ENCODE measurements at regions not wholly inside any gene's neighbourhood (a gene's known extent, or its start where the extent isn't known, plus 50 kb on each side); places are given as distances from the start of the nearest gene placed in this dataset.

- Histone ChIP-seq H3K27ac (ENCODE audit: low read depth, low read length, poor library complexity, severe bottlenecking) (no peak overlapping the region), H3K36me3 (ENCODE audit: insufficient read depth, low read length) (no peaks in the 10 kb centered on the region), H3F3A (ENCODE audit: insufficient read depth, low read length) (no peaks in the 10 kb centered on the region), H3K9me2 (ENCODE audit: low read depth, low read length) (no peaks in the 10 kb centered on the region), H2AFZ (ENCODE audit: low read length) (no peak overlapping the region), H3K9ac (ENCODE audit: low read length) (no peak overlapping the region), H3K79me2 (ENCODE audit: insufficient read depth, low read length) (no peaks in the 10 kb centered on the region), H3K4me2 (ENCODE audit: low read length) (no peak overlapping the region), H3K9me3 (ENCODE audit: low read length) (no peaks in the 10 kb centered on the region), H3K4me3 (ENCODE audit: low read depth, low read length, poor library complexity, severe bottlenecking) (no peak overlapping the region), H4K20me1 (ENCODE audit: insufficient read depth, low read length) (no peaks in the 10 kb centered on the region), H3K4me1 (ENCODE audit: insufficient read depth, low read length, severe bottlenecking) (no peaks in the 10 kb centered on the region), H3K27me3 (ENCODE audit: insufficient read depth, low read length) (no peaks in the 10 kb centered on the region)
- no peak for TF ChIP-seq CTCF (IDR thresholded peaks at IDR 0.05; ENCODE audit: low read length)
- no peak for TF ChIP-seq EZH2 (IDR thresholded peaks at IDR 0.05; ENCODE audit: borderline replicate concordance, low read length)
Observed at GRCh38 chr1:47644212-47644573, 206.3 kb downstream of the FOXD2 start.

- no peaks in the 10 kb centered on the region for H3K9me2 ChIP-seq (ENCODE audit: low read depth, low read length)
- H3K9me3 ChIP-seq (ENCODE audit: low read length), result no peaks in the 10 kb centered on the region
- no peaks in the 10 kb centered on the region for H3F3A ChIP-seq (ENCODE audit: insufficient read depth, low read length)
- H3K4me1 ChIP-seq (ENCODE audit: insufficient read depth, low read length, severe bottlenecking), result no peaks in the 10 kb centered on the region
- H3K27me3 ChIP-seq (ENCODE audit: insufficient read depth, low read length), result no peaks in the 10 kb centered on the region
- no peak overlapping the region for H2AFZ ChIP-seq (ENCODE audit: low read length)
- no peaks in the 10 kb centered on the region for H4K20me1 ChIP-seq (ENCODE audit: insufficient read depth, low read length)
- H3K9ac ChIP-seq (ENCODE audit: low read length), result no peak overlapping the region
- H3K4me2 ChIP-seq (ENCODE audit: low read length), result no peak overlapping the region
- H3K36me3 ChIP-seq (ENCODE audit: insufficient read depth, low read length), result no peaks in the 10 kb centered on the region
- H3K27ac ChIP-seq (ENCODE audit: low read depth, low read length, poor library complexity, severe bottlenecking), result no peak overlapping the region
- no peaks in the 10 kb centered on the region for H3K79me2 ChIP-seq (ENCODE audit: insufficient read depth, low read length)
- no peak overlapping the region for H3K4me3 ChIP-seq (ENCODE audit: low read depth, low read length, poor library complexity, severe bottlenecking)
- TF ChIP-seq CTCF (IDR thresholded peaks at IDR 0.05; ENCODE audit: low read length) (no peak), EZH2 (IDR thresholded peaks at IDR 0.05; ENCODE audit: borderline replicate concordance, low read length) (no peak)
Observed at GRCh38 chr1:47645151-47645550, 207.3 kb downstream of the FOXD2 start.

- Histone ChIP-seq H3K4me3 (ENCODE audit: low read depth, low read length, poor library complexity, severe bottlenecking) (no peak overlapping the region), H3K9me3 (ENCODE audit: low read length) (no peaks in the 10 kb centered on the region), H3K4me2 (ENCODE audit: low read length) (no peak overlapping the region), H3K9me2 (ENCODE audit: low read depth, low read length) (no peaks in the 10 kb centered on the region), H3K27ac (ENCODE audit: low read depth, low read length, poor library complexity, severe bottlenecking) (no peak overlapping the region), H2AFZ (ENCODE audit: low read length) (no peak overlapping the region), H3F3A (ENCODE audit: insufficient read depth, low read length) (no peaks in the 10 kb centered on the region), H4K20me1 (ENCODE audit: insufficient read depth, low read length) (no peaks in the 10 kb centered on the region), H3K9ac (ENCODE audit: low read length) (no peak overlapping the region), H3K4me1 (ENCODE audit: insufficient read depth, low read length, severe bottlenecking) (no peaks in the 10 kb centered on the region), H3K27me3 (ENCODE audit: insufficient read depth, low read length) (no peaks in the 10 kb centered on the region), H3K36me3 (ENCODE audit: insufficient read depth, low read length) (no peaks in the 10 kb centered on the region), H3K79me2 (ENCODE audit: insufficient read depth, low read length) (no peaks in the 10 kb centered on the region)
- TF ChIP-seq EZH2 (IDR thresholded peaks at IDR 0.05; ENCODE audit: borderline replicate concordance, low read length) (no peak), CTCF (IDR thresholded peaks at IDR 0.05; ENCODE audit: low read length) (no peak)
Observed at GRCh38 chr1:47646676-47647075, 208.8 kb downstream of the FOXD2 start.

Measured in OCI-LY1 (cell line).